D721Med (cell line): ENCODE measurements at regions not wholly inside any gene's neighbourhood (a gene's known extent, or its start where the extent isn't known, plus 50 kb on each side); places are given as distances from the start of the nearest gene placed in this dataset.

Source experiments
- DNase-seq: peaks from one replicate; pipeline ENCODE4 v3.0.0; 2011; ENCODE audit warnings: low spot score; ENCODE audit not compliant: insufficient read length
- FAIRE-seq: peaks from 2 replicates; lab custom pipeline; 2011; peaks lifted over from hg19 to GRCh38; lab: Jason Lieb, UNC
- CTCF ChIP-seq: IDR thresholded peaks from 2 replicates; pipeline ENCODE4 v1.5.1; 2012; ENCODE audit warnings: mild to moderate bottlenecking, control low read depth; ENCODE audit not compliant: insufficient read depth; ENCODE audit errors: missing control alignments

- TF ChIP-seq CTCF = no peak
- FAIRE-seq = no peak
- DNase-seq = no peak
Measured at GRCh38 chr9:108113596-108113995, 624.0 kb upstream of the KLF4 start.

GRCh38 chr9:108109927-108110690 lies 620.5 kb upstream of the KLF4 start:
- no peak for TF ChIP-seq CTCF
- FAIRE-seq (no peak), DNase-seq (no peak)

GRCh38 chr9:108108852-108109448 lies 619.4 kb upstream of the KLF4 start:
- no peak for DNase-seq
- FAIRE-seq = no peak
- no peak for TF ChIP-seq CTCF

- no peak for DNase-seq
- no peak for TF ChIP-seq CTCF
- no peak for FAIRE-seq
Measured at GRCh38 chr9:108108280-108108851, 618.8 kb upstream of the KLF4 start.

GRCh38 chr9:108105885-108106284 lies 616.3 kb upstream of the KLF4 start:
- DNase-seq = no peak
- FAIRE-seq = no peak
- no peak for TF ChIP-seq CTCF

- FAIRE-seq = no peak
- TF ChIP-seq CTCF = no peak
- no peak for DNase-seq
Measured at GRCh38 chr9:108104991-108105390, 615.4 kb upstream of the KLF4 start.

GRCh38 chr9:108103046-108103693 lies 613.6 kb upstream of the KLF4 start:
- DNase-seq (no peak), FAIRE-seq (no peak)
- no peak for TF ChIP-seq CTCF
